Neural progenitor cell (in vitro differentiated cells): ENCODE measurements at regions not wholly inside any gene's neighbourhood (a gene's known extent, or its start where the extent isn't known, plus 50 kb on each side); places are given as distances from the start of the nearest gene placed in this dataset.

Experiments used
- CTCF ChIP-seq: fragments of 200-600 bp; sonication (generic); IDR thresholded peaks from 2 replicates; pipeline ENCODE4 v1.5.1; 2017; ENCODE audit warnings: antibody characterized with exemption, mild to moderate bottlenecking
- EZH2 ChIP-seq: fragments of 200-600 bp; sonication (generic); IDR thresholded peaks from 2 replicates; pipeline ENCODE4 v1.6.1; 2017; ENCODE audit warnings: antibody characterized with exemption, mild to moderate bottlenecking, moderate library complexity
- EZH2phosphoT487 ChIP-seq: fragments of 200-600 bp; sonication (generic); IDR thresholded peaks from 2 replicates; pipeline ENCODE4 v1.6.1; 2017; ENCODE audit warnings: antibody characterized with exemption

GRCh38 chr2:830419-831224 lies 120.0 kb upstream of the SNTG2 start:
- TF ChIP-seq CTCF = no peak
- TF ChIP-seq EZH2 = no peak
- TF ChIP-seq EZH2phosphoT487 = no peak
